ENCODE measurements at regions not wholly inside any gene's neighbourhood (a gene's known extent, or its start where the extent isn't known, plus 50 kb on each side); places are given as distances from the start of the nearest gene placed in this dataset.

- in situ Hi-C loops (cut with HindIII; ENCODE audit: low sequenced_read_pairs): no loop called here
- no peak for DNase-seq (ENCODE audit: low spot score)
Observed at GRCh38 chr1:115211071-115211745, 121.9 kb upstream of the TSPAN2 start.

- no peak for DNase-seq (ENCODE audit: low spot score)
Observed at GRCh38 chr1:115210302-115210711, 121.0 kb upstream of the TSPAN2 start.

GRCh38 chr1:115204513-115204912 is 115.2 kb upstream of the TSPAN2 start:
- in situ Hi-C loops (cut with HindIII; ENCODE audit: low sequenced_read_pairs): no loop called here
- DNase-seq (ENCODE audit: low spot score): no peak

More at GRCh38 chr1:115210302-115210711, 121.0 kb upstream of the TSPAN2 start:
- in situ Hi-C loops (cut with HindIII; ENCODE audit: low sequenced_read_pairs): no loop called here

GRCh38 chr1:115203287-115203686 is 114.0 kb upstream of the TSPAN2 start:
- in situ Hi-C loops (cut with HindIII; ENCODE audit: low sequenced_read_pairs): no loop called here
- DNase-seq (ENCODE audit: low spot score): no peak

- DNase-seq (ENCODE audit: low spot score): no peak
- in situ Hi-C loops (cut with HindIII; ENCODE audit: low sequenced_read_pairs): no loop called here
Observed at GRCh38 chr1:115201598-115201997, 112.3 kb upstream of the TSPAN2 start.

- DNase-seq (ENCODE audit: low spot score): no peak
- in situ Hi-C loops (cut with HindIII; ENCODE audit: low sequenced_read_pairs): no loop called here
Observed at GRCh38 chr1:115199416-115200132, 110.3 kb upstream of the TSPAN2 start.

GRCh38 chr1:115198938-115199337 is 109.6 kb upstream of the TSPAN2 start:
- DNase-seq (ENCODE audit: low spot score): no peak
- in situ Hi-C loops (cut with HindIII; ENCODE audit: low sequenced_read_pairs): no loop called here

- peak; percentile 40 for DNase-seq (ENCODE audit: low spot score)
- in situ Hi-C loops (cut with HindIII; ENCODE audit: low sequenced_read_pairs): no loop called here
Observed at GRCh38 chr1:115196296-115196695, 107.0 kb upstream of the TSPAN2 start.

GRCh38 chr1:115194506-115194905 is 105.2 kb upstream of the TSPAN2 start:
- in situ Hi-C loops (cut with HindIII; ENCODE audit: low sequenced_read_pairs): no loop called here
- DNase-seq (ENCODE audit: low spot score): no peak

GRCh38 chr1:115193046-115193828 is 103.9 kb upstream of the TSPAN2 start:
- DNase-seq (ENCODE audit: low spot score): no peak
- in situ Hi-C loops (cut with HindIII; ENCODE audit: low sequenced_read_pairs): no loop called here

GRCh38 chr1:115192200-115192767 is 103.0 kb upstream of the TSPAN2 start:
- in situ Hi-C loops (cut with HindIII; ENCODE audit: low sequenced_read_pairs): no loop called here

GRCh38 chr1:115191691-115192090 is 102.4 kb upstream of the TSPAN2 start:
- no peak for DNase-seq (ENCODE audit: low spot score)
- in situ Hi-C loops (cut with HindIII; ENCODE audit: low sequenced_read_pairs): no loop called here

More at GRCh38 chr1:115192200-115192767, 103.0 kb upstream of the TSPAN2 start:
- no peak for DNase-seq (ENCODE audit: low spot score)

GRCh38 chr1:115190540-115191170 is 101.4 kb upstream of the TSPAN2 start:
- in situ Hi-C loops (cut with HindIII; ENCODE audit: low sequenced_read_pairs): no loop called here
- no peak for DNase-seq (ENCODE audit: low spot score)

- in situ Hi-C loops (cut with HindIII; ENCODE audit: low sequenced_read_pairs): no loop called here
- no peak for DNase-seq (ENCODE audit: low spot score)
Observed at GRCh38 chr1:115189814-115190539, 100.7 kb upstream of the TSPAN2 start.

- in situ Hi-C loops (cut with HindIII; ENCODE audit: low sequenced_read_pairs): no loop called here
Observed at GRCh38 chr1:115188680-115189395, 99.5 kb upstream of the TSPAN2 start.

GRCh38 chr1:115186711-115187265 is 97.5 kb upstream of the TSPAN2 start:
- DNase-seq (ENCODE audit: low spot score): no peak
- in situ Hi-C loops (cut with HindIII; ENCODE audit: low sequenced_read_pairs): no loop called here

More at GRCh38 chr1:115188680-115189395, 99.5 kb upstream of the TSPAN2 start:
- no peak for DNase-seq (ENCODE audit: low spot score)

GRCh38 chr1:115185336-115185735 is 96.0 kb upstream of the TSPAN2 start:
- DNase-seq (ENCODE audit: low spot score): no peak
- in situ Hi-C loops (cut with HindIII; ENCODE audit: low sequenced_read_pairs): no loop called here

- in situ Hi-C loops (cut with HindIII; ENCODE audit: low sequenced_read_pairs): no loop called here
- no peak for DNase-seq (ENCODE audit: low spot score)
Observed at GRCh38 chr1:115184951-115185331, 95.6 kb upstream of the TSPAN2 start.
